Fibroblast of mammary gland (primary cell): ENCODE measurements at regions not wholly inside any gene's neighbourhood (a gene's known extent, or its start where the extent isn't known, plus 50 kb on each side); places are given as distances from the start of the nearest gene placed in this dataset.

Experiments used
- DNase-seq: peaks from one replicate; pipeline ENCODE4 v3.0.0-alpha.2; 2010; ENCODE audit warnings: low read depth
- H3K4me3 ChIP-seq: 2 replicates; pipeline ENCODE4 v1.5.1; 2011; ENCODE audit warnings: low read depth, mild to moderate bottlenecking, low read length, moderate library complexity; ENCODE audit not compliant: control insufficient read depth
- TF ChIP-seq, protein P1 (sequence below): conservative IDR thresholded peaks from 2 replicates; pipeline ENCODE4 v1.5.1; 2011; ENCODE audit warnings: low read depth, low read length, inconsistent platforms; ENCODE audit not compliant: control insufficient read depth, insufficient read depth

DNA sequence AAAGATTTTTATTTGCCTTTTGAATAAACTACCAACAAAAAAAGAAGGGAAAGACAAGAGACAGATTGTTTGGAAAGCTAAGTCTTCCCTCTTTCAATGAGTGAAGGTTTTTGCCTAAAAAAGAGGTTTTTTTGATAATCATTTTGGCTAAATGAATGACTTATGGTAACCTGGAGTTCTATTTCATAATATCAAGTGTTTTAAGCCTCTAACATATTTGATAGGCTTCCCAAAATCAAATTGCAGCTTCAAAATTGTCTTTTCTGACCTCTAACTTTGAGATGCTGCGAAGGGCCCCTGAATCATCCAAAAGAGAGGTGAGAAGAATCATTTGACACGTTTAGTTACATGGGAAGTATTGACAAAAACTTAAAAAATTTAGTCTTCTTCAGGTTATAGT, 53.0 kb upstream of the NAMPT start:
- H3K4me3 ChIP-seq = no peak overlapping the region
- TF ChIP-seq, protein P1, sequence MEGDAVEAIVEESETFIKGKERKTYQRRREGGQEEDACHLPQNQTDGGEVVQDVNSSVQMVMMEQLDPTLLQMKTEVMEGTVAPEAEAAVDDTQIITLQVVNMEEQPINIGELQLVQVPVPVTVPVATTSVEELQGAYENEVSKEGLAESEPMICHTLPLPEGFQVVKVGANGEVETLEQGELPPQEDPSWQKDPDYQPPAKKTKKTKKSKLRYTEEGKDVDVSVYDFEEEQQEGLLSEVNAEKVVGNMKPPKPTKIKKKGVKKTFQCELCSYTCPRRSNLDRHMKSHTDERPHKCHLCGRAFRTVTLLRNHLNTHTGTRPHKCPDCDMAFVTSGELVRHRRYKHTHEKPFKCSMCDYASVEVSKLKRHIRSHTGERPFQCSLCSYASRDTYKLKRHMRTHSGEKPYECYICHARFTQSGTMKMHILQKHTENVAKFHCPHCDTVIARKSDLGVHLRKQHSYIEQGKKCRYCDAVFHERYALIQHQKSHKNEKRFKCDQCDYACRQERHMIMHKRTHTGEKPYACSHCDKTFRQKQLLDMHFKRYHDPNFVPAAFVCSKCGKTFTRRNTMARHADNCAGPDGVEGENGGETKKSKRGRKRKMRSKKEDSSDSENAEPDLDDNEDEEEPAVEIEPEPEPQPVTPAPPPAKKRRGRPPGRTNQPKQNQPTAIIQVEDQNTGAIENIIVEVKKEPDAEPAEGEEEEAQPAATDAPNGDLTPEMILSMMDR = no peak
- no peak for DNase-seq

DNA sequence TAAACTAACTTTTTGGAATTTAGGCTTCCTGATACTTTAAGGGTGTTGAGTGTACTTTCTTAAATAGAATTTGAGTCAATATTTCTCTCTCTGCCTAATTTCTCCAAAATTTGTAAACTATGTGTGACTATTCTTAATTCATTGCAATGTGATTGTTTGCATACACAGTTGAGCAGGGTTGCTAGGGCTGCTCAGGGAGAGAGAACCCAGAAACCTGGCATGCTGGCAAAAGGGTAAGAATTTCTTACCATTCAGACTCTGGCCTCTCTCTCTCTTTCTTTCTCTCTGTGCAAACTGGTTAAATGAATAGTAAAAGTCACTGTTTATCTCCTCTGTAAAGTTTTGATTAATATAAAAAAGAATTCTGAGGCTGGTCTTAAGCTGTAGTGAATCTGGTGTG, 51.0 kb upstream of the NAMPT start:
- DNase-seq = no peak
- H3K4me3 ChIP-seq = no peak overlapping the region
- TF ChIP-seq, protein P1 = no peak
